HEK293T (cell line): ENCODE measurements at regions not wholly inside any gene's neighbourhood (a gene's known extent, or its start where the extent isn't known, plus 50 kb on each side); places are given as distances from the start of the nearest gene placed in this dataset.

Source experiments
- BHLHE40 ChIP-seq: fragments of 450-650 bp; IDR thresholded peaks from 2 replicates; pipeline ENCODE4 v1.6.1; 2016; ENCODE audit warnings: mild to moderate bottlenecking, moderate library complexity, borderline replicate concordance
- CTBP1 ChIP-seq: fragments of 450-650 bp; IDR thresholded peaks from 2 replicates; pipeline ENCODE4 v1.6.1; 2016; ENCODE audit warnings: borderline replicate concordance
- ELF4 ChIP-seq: fragments of 450-650 bp; IDR thresholded peaks from 2 replicates; pipeline ENCODE4 v1.6.1; 2017; ENCODE audit warnings: antibody characterized with exemption
- FOXA1 ChIP-seq: fragments of 450-650 bp; IDR thresholded peaks from 2 replicates; pipeline ENCODE4 v1.6.1; 2016; ENCODE audit warnings: mild to moderate bottlenecking
- FOXK2 ChIP-seq: fragments of 450-650 bp; IDR thresholded peaks from 2 replicates; pipeline ENCODE4 v1.6.1; 2016; ENCODE audit warnings: mild to moderate bottlenecking
- FOXM1 ChIP-seq: fragments of 450-650 bp; IDR thresholded peaks from 2 replicates; pipeline ENCODE4 v1.6.1; 2017; ENCODE audit warnings: mild to moderate bottlenecking, borderline replicate concordance
- HDGF ChIP-seq: fragments of 450-650 bp; IDR thresholded peaks from 2 replicates; pipeline ENCODE4 v1.6.1; 2017; ENCODE audit warnings: antibody characterized with exemption, borderline replicate concordance
- L3MBTL2 ChIP-seq: fragments of 450-650 bp; conservative IDR thresholded peaks from 2 replicates; pipeline ENCODE4 v1.6.1; 2016; ENCODE audit warnings: mild to moderate bottlenecking
- LEF1 ChIP-seq: fragments of 450-650 bp; IDR thresholded peaks from 2 replicates; pipeline ENCODE4 v1.6.1; 2017; ENCODE audit warnings: mild to moderate bottlenecking, borderline replicate concordance
- SP1 ChIP-seq: fragments of 450-650 bp; IDR thresholded peaks from 2 replicates; pipeline ENCODE4 v1.6.1; 2017
- SUZ12 ChIP-seq: fragments of 450-650 bp; IDR thresholded peaks from 2 replicates; pipeline ENCODE4 v1.6.1; 2016; ENCODE audit warnings: mild to moderate bottlenecking
- TARDBP ChIP-seq: fragments of 450-650 bp; IDR thresholded peaks from 2 replicates; pipeline ENCODE4 v1.6.1; 2016
- ZNF384 ChIP-seq: fragments of 450-650 bp; IDR thresholded peaks from 2 replicates; pipeline ENCODE4 v1.6.1; 2016
- TF ChIP-seq, protein P1 (sequence below): fragments of 450-650 bp; IDR thresholded peaks from 2 replicates; pipeline ENCODE4 v1.6.1; 2016

DNA sequence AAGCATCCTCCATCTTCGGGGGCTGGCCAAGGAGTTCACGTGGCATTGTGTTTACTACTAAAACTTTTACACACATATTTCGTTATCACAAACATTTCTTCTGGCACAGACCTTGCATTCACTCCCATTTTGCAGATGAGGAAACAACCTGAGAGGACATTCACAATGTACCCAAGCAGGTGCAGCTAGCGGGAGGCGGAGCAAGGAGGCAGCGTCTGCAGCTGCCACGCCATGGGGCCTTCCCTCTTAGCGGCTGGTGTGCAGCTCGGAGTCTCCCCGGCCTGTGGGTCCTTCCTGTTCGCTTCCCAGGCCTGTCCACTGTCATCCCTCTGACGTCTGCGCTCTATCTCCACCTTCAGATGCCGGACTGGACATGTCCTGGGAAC is 807.8 kb downstream of the TBC1D22A start:
- no peak for TF ChIP-seq ELF4
- no peak for TF ChIP-seq ZNF384
- TF ChIP-seq, protein P1, sequence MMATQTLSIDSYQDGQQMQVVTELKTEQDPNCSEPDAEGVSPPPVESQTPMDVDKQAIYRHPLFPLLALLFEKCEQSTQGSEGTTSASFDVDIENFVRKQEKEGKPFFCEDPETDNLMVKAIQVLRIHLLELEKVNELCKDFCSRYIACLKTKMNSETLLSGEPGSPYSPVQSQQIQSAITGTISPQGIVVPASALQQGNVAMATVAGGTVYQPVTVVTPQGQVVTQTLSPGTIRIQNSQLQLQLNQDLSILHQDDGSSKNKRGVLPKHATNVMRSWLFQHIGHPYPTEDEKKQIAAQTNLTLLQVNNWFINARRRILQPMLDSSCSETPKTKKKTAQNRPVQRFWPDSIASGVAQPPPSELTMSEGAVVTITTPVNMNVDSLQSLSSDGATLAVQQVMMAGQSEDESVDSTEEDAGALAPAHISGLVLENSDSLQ = no peak
- TF ChIP-seq BHLHE40 = no peak
- TF ChIP-seq CTBP1 = no peak
- no peak for TF ChIP-seq TARDBP
- no peak for TF ChIP-seq SP1
- no peak for TF ChIP-seq FOXM1
- TF ChIP-seq FOXA1 = no peak
- TF ChIP-seq LEF1 = no peak
- TF ChIP-seq HDGF = no peak
- no peak for TF ChIP-seq FOXK2
- no peak for TF ChIP-seq L3MBTL2
- no peak for TF ChIP-seq SUZ12
